Hepatocyte (in vitro differentiated cells): ENCODE measurements at regions not wholly inside any gene's neighbourhood (a gene's known extent, or its start where the extent isn't known, plus 50 kb on each side); places are given as distances from the start of the nearest gene placed in this dataset.
"Not testable (repeated sequence)": the region's sequence is repeated elsewhere in the genome, so short reads cannot be mapped to it uniquely, and the experiment has no call there.

Experiments
- DNase-seq: peaks from one replicate; pipeline ENCODE4 v3.0.0-alpha.2; 2016; ENCODE audit warnings: low spot score
- H2AFZ ChIP-seq: fragments of 200-600 bp; sonication (generic); 2 replicates; pipeline ENCODE4 v1.6.0; 2016; ENCODE audit warnings: antibody characterized with exemption, mild to moderate bottlenecking
- H3K27ac ChIP-seq: fragments of 200-600 bp; sonication (generic); 2 replicates; pipeline ENCODE4 v1.5.1; 2016; ENCODE audit warnings: mild to moderate bottlenecking
- H3K27me3 ChIP-seq: fragments of 200-600 bp; sonication (generic); 2 replicates; pipeline ENCODE4 v1.6.1; 2016
- H3K36me3 ChIP-seq: fragments of 200-600 bp; sonication (generic); replicated peaks from 2 replicates; pipeline ENCODE4 v1.5.1; 2016; ENCODE audit warnings: low read depth; ENCODE audit not compliant: insufficient read depth
- H3K4me1 ChIP-seq: fragments of 200-600 bp; sonication (generic); 2 replicates; pipeline ENCODE4 v1.5.1; 2016; ENCODE audit warnings: mild to moderate bottlenecking, moderate library complexity; ENCODE audit not compliant: insufficient read depth
- H3K4me2 ChIP-seq: fragments of 200-600 bp; sonication (generic); 2 replicates; pipeline ENCODE4 v1.6.0; 2016
- H3K4me3 ChIP-seq: fragments of 200-600 bp; sonication (generic); 2 replicates; pipeline ENCODE4 v1.5.1; 2016; ENCODE audit warnings: mild to moderate bottlenecking
- H3K79me2 ChIP-seq: fragments of 200-600 bp; sonication (generic); 2 replicates; pipeline ENCODE4 v1.6.0; 2017; ENCODE audit warnings: mild to moderate bottlenecking
- H3K9me2 ChIP-seq: fragments of 200-600 bp; sonication (generic); replicated peaks from 2 replicates; pipeline ENCODE4 v1.6.0; 2017; ENCODE audit warnings: mild to moderate bottlenecking; ENCODE audit not compliant: insufficient read depth
- H3K9me3 ChIP-seq: fragments of 200-600 bp; sonication (generic); 2 replicates; pipeline ENCODE4 v1.5.1; 2016; ENCODE audit warnings: low read depth, mild to moderate bottlenecking
- H4K20me1 ChIP-seq: fragments of 200-600 bp; sonication (generic); 2 replicates; pipeline ENCODE4 v1.6.0; 2016; ENCODE audit warnings: mild to moderate bottlenecking; ENCODE audit not compliant: insufficient read depth, poor library complexity, severe bottlenecking
- CTCF ChIP-seq: fragments of 200-600 bp; sonication (generic); IDR thresholded peaks from 2 replicates; pipeline ENCODE4 v1.5.1; 2016; ENCODE audit warnings: antibody characterized with exemption, mild to moderate bottlenecking; ENCODE audit not compliant: poor library complexity
- EZH2 ChIP-seq: fragments of 200-600 bp; sonication (generic); IDR thresholded peaks from 2 replicates; pipeline ENCODE4 v1.6.1; 2016; ENCODE audit warnings: antibody characterized with exemption, mild to moderate bottlenecking, borderline replicate concordance
- EZH2phosphoT487 ChIP-seq: fragments of 200-600 bp; sonication (generic); IDR thresholded peaks from one replicate; pipeline ENCODE4 v1.6.1; 2018; ENCODE audit warnings: antibody characterized with exemption, mild to moderate bottlenecking, low read depth, moderate library complexity; ENCODE audit not compliant: unreplicated experiment, severe bottlenecking
- WGBS: methylation state at CpG from one replicate; pipeline ENCODE4 v1.1.6; 2016; ENCODE audit warnings: low lambda C conversion rate; ENCODE audit errors: missing lambda C conversion rate; 5-methylcytosine and 5-hydroxymethylcytosine counted together

- H3K27me3 ChIP-seq = no peaks in the 10 kb centered on the region
- no peak overlapping the region for H3K4me3 ChIP-seq
- H3K4me1 ChIP-seq = no peaks in the 10 kb centered on the region
- no peaks in the 10 kb centered on the region for H3K9me2 ChIP-seq
- H3K27ac ChIP-seq = no peak overlapping the region
- H3K36me3 ChIP-seq = no peaks in the 10 kb centered on the region
- H3K9me3 ChIP-seq = no peaks in the 10 kb centered on the region
- no peak overlapping the region for H3K4me2 ChIP-seq
- 90% methylated on average over 8 of the region's 8 CpGs for WGBS
- no peaks in the 10 kb centered on the region for H3K79me2 ChIP-seq
- no peak overlapping the region for H2AFZ ChIP-seq
- H4K20me1 ChIP-seq = no peaks in the 10 kb centered on the region
- no peak for DNase-seq
- TF ChIP-seq EZH2 (no peak), CTCF (no peak), EZH2phosphoT487 (no peak)
Observed at GRCh38 chr2:14996351-14997014, 364.0 kb downstream of the LRATD1 start.

- H3K79me2 ChIP-seq = no peaks in the 10 kb centered on the region
- no peaks in the 10 kb centered on the region for H3K4me1 ChIP-seq
- H3K9me3 ChIP-seq = no peaks in the 10 kb centered on the region
- H3K9me2 ChIP-seq = no peaks in the 10 kb centered on the region
- H2AFZ ChIP-seq = no peak overlapping the region
- TF ChIP-seq CTCF (no peak), EZH2 (no peak), EZH2phosphoT487 (no peak)
- no peak overlapping the region for H3K4me3 ChIP-seq
- 91% methylated on average over 3 of the region's 3 CpGs for WGBS
- no peaks in the 10 kb centered on the region for H4K20me1 ChIP-seq
- H3K36me3 ChIP-seq = no peaks in the 10 kb centered on the region
- DNase-seq = no peak
- no peaks in the 10 kb centered on the region for H3K27me3 ChIP-seq
- H3K27ac ChIP-seq = no peak overlapping the region
- H3K4me2 ChIP-seq = no peak overlapping the region
Observed at GRCh38 chr2:14998546-14998945, 366.0 kb downstream of the LRATD1 start.

- no peaks in the 10 kb centered on the region for H3K4me1 ChIP-seq
- no peak overlapping the region for H3K4me2 ChIP-seq
- no peaks in the 10 kb centered on the region for H3K9me2 ChIP-seq
- no peak overlapping the region for H3K27ac ChIP-seq
- TF ChIP-seq EZH2 = no peak
- TF ChIP-seq CTCF = no peak
- no peak for TF ChIP-seq EZH2phosphoT487
- H2AFZ ChIP-seq = no peak overlapping the region
- no peaks in the 10 kb centered on the region for H3K36me3 ChIP-seq
- no peaks in the 10 kb centered on the region for H3K79me2 ChIP-seq
- H4K20me1 ChIP-seq = no peaks in the 10 kb centered on the region
- DNase-seq = no peak
- no peaks in the 10 kb centered on the region for H3K27me3 ChIP-seq
- H3K9me3 ChIP-seq = no peaks in the 10 kb centered on the region
- no peak overlapping the region for H3K4me3 ChIP-seq
- WGBS = 87% methylated on average over 7 of the region's 7 CpGs
Observed at GRCh38 chr2:14999114-14999661, 366.7 kb downstream of the LRATD1 start.

GRCh38 chr2:15002519-15002918, 370.0 kb downstream of the LRATD1 start:
- H4K20me1 ChIP-seq, H3K79me2 ChIP-seq, H3K4me2 ChIP-seq, H3K9me3 ChIP-seq, DNase-seq, H2AFZ ChIP-seq, H3K36me3 ChIP-seq, H3K27ac ChIP-seq, H3K27me3 ChIP-seq, H3K4me3 ChIP-seq, H3K9me2 ChIP-seq, H3K4me1 ChIP-seq: not testable (repeated sequence)
- 95% methylated on average over 24 of the region's 26 CpGs for WGBS
